Right forelimb (tissue), 1 donor: ENCODE measurements at regions not wholly inside any gene's neighbourhood (a gene's known extent, or its start where the extent isn't known, plus 50 kb on each side); places are given as distances from the start of the nearest gene placed in this dataset.

ENCODE experiments used
- DNase-seq: peaks from one replicate; pipeline ENCODE4 v3.0.0-alpha.2; 2018

DNA sequence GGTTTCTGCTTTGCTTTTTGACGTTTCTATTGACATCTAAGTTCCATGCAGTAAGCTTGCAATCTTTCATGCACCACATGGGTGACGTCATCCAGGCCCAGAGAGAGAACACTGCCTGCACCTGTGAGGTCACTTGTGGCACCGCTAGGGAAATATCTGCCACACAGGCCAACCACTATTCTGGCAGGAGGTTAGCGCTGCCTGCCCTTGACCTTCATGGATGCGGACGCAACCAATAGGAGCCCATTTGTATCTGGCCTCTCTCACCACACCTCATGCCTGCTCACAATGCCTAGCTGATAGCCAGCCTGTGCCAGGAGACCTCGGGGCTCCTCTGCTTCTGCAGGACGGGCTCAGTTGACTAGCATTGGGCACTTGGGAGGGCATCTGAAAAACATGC is 55.8 kb upstream of the PRR23E start:
- peak; percentile 16 for DNase-seq

DNA sequence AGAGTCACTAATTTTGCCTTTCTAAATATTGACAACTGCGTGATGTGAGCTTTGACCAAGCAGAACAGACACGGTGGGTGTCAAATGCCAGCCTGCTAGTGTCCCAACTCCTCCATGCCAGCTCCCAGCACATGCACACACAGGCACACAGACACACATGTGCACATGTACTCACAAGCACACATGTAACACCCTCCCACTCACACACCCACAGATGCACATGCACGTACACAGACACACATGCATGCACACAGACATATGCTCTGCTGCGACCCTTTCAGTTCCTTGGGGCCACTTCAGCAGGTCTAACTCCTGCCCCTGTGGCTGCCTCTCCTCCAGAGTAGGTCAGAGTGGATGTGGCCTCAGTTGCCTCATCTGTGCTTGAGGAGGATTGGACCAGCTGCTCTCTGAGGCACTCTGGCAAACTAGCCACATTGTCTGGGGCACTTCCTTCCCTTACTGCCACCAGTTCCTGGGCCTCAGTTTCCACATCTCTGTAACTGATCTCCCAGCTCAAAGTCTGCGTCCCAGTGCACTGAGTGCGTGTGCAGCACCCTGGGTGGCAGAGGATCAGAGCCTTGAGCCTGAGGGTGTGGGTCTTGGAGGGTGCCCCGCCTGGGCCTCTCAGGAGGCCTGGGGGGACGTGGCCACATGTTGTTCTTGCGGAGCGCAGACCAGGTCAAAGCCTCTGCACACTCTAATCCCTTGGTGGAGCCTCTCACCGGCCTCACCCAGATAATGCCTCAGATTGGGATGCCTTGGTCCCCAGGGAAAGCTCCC is 55.0 kb upstream of the PRR23E start:
- no peak for DNase-seq

DNA sequence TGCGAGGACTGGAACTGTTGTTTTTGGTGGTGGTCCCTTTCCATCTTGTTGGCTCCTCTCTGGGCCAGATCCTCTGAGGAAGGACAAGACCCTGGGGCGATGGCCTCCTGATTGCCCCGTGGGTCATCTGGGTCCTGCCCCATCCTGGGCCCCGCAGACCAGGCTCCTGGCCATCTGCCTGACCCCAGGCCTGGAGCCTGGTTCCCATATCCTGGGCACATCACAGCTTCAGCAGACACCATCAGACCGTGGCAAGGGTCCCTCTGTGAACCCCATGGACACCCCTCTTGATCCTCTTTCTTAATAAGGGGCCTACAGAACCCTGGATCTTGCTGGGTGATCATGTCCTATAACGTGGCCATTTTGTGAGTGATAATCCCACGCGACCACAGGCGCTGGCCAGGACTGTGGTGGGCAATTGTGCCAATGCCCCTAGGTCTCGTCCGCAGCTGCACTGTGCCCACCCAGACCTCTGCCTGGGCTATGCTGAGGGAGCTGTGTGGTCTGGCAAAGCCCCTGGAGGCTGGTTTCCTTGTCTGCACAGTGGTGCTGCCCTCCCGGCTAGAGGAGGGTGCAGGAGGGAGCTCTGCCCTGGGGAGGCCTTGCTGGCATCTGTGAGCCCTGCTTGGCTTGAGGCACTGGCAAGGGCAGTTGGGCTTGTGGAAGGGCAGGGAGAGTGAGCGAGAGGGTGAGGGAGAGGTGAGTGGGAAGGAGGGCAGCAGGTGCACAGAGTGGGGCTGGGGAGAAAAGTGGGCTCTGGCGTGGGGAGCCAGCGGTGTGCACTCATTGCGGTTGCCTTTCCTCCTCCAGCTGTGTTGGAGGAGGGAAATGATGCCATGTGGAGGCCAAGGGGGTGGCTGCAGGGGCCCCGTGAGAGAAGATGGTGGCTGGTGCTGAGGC is 53.1 kb upstream of the PRR23E start:
- DNase-seq, result no peak

DNA sequence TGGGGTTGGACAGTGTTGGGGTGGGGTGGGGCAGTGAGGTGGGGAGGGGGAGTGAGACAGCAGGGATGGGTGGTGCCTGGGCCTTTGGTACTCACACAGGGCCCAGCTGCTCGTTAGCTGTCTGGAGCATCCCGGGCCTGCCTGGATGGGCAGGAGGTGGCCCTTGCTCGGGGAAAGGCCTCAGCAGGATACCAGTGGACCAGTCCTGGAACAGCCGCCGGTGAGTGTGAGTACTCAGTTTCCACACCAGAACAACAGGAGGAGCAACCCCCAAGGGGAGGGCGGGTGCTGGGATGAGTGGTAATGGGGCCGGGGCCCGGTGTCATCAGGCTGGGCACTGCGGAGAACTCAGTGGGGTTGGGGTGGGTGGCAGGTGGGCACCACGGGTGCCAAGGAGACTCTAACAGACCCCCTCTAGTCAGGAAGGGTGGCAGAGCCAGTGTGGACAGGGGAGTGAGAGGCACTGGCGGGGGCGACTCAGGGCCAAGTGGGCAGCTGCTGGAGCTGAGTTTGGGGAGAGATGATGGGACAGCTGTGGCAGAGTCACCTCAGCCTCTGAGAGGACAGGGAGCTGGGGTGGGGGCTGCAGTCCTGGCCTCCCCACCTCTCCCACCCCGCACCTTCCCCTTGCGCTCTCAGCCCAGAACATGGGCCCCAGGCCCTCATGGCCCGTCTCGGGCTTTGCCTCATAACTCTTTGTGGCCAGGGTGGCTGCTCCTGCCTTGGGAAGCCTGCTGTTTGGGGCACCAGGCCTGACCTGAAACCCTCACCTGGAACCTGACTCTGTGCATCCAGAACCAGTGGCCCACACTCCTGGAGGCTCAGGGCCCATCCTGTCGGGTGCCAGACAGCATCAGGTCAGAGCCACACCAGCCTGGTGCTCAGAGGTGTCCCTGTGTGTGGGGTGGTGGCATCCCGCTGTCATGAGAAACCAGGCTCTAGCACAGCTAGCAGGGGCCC is 52.1 kb upstream of the PRR23E start:
- DNase-seq, result no peak

DNA sequence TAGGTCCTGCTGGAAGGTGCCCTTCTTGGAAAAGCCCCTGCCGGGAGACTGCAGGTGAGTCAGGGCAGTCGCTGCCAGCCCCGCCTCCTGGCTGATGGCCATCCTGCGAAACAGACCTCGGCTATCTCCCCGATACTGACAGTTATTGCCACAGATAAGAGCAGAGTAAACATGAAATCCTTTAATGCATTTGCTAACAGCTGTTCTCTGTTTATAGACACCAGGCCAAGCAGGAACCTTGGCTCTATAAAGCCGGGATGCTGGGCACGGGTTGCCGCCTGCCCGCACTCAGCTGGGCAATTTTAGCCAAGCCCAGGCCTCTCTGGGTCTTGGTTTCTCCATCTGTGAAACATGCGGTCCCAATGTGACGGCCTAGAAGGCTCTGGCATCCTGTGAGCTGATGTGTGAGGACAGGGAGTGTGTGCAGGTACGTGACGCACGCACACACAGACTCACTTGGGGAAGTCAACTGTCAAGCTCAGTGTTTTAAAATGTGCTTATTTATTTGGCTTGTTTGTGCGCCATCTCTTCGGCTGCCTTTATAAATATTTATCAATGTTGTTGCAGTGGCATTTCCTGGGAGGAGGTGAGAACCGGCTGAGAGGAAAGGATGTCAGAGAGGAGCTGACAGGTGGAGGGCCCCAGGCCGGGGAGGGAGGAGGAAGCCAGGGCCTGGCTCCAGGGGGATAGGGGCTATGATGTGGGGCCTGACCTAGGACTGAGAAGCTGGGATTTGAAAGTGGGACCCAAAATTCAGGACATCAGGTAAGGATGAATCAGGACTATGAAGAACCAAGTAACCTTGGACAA is 50.8 kb upstream of the PRR23E start:
- no peak for DNase-seq
